GM04503 (cell line): ENCODE measurements at regions not wholly inside any gene's neighbourhood (a gene's known extent, or its start where the extent isn't known, plus 50 kb on each side); places are given as distances from the start of the nearest gene placed in this dataset.
"Not testable (repeated sequence)": the region's sequence is repeated elsewhere in the genome, so short reads cannot be mapped to it uniquely, and the experiment has no call there.

Experiments
- DNase-seq: peaks from one replicate; pipeline ENCODE4 v3.0.0-alpha.2; 2012; ENCODE audit warnings: low read depth

DNA sequence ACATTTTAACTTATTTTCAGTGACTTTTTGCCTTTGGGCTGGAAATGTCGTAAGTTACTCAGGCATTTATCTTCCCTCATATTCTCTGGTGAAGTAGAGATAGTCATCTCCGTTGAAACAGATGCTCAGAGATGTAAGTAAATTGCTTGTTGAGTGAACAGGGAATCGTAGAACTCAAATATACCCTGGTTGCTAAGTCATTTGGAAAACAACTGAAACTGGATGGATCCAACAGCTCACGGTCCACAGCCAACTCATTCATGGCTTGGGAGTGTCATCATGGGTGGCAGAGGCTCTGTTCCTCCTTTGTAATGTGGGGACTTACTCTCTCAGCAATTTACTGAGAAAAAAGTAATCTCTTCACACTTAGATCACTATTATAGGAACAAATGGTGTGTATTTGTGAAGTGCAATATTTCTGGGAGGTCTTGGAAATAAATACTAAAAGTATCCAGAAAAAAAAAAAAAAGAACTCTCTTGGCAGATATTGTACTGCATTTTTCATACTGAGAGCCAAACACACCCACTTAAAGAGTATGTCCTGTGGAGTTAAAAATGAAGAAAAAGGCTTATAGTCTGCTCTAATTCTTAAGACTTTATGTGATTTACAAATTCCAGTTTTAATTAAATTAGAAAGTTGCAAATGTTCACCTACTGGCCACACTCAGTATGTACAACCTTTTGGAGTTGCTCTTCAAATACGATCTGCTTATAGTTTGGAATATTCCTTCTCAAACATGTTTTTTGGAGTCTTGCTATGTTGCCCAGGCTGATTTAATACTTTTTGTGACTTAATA, 107.4 kb downstream of the LEPR start:
- peak; percentile 74 for DNase-seq

DNA sequence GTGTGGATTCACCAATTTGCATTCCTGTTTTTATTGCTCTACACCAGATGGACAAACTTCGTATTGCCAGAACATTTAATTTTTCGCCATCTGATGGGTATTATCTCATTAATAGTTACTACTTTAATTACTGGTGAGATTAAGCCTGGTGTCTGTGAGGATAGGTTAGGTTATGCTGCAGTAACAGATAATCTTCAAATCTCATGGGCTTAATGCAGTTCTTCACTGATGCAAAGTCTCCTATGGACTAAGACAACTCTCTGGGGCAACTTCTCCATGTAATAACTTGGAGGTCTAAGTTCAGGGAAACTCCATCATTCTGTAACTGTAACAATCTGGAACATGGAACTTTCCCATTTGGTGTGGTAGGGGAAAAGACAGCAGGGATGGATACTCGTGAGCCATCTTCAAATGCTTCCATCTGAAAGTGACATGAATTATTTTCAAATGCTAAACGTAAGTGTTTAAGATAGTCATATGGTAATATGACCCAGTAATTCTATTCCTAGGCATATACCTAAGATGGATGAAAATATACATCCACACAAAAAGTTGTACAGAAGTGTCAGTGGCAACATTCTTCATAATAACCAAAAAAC, 111.6 kb downstream of the LEPR start:
- no peak for DNase-seq

DNA sequence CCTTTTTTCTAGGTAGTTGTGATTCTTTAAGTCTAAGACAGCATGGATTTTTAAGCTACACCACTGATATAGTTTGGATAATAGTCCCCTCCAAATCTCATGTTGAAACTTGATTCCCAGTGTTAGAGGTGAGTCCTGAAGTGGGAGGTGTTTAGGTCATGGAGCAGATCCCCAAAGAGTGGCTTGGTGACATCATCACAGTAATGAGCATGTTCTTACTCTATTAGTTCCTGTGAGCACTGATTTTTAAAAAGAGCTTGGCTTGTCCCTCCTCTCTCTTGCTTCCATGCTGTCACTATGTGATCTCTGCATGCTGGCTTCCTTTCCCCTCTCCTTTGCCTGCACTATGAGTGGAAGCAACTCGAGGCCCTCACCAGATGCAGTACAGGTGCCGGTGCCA, 115.5 kb downstream of the LEPR start:
- DNase-seq = no peak

DNA sequence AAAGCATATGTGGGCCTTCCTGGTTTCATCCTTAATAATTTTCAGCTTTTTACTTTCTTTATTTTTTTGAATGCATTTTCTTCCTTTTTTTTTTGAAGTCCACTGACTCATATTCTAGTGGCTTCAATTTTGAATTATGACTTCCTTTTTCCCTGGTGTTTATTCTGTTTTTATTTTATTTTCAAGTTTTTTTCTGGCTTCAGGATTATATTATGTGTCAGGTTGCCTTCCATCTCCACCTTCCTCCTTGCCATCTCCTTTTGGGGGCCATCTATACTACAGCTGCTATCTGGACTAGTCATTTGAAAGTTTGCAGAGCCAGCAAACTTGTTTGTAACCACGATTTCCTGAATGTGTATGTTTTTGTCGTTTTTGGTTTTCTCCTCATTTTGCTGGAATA, 117.6 kb downstream of the LEPR start:
- no peak for DNase-seq

DNA sequence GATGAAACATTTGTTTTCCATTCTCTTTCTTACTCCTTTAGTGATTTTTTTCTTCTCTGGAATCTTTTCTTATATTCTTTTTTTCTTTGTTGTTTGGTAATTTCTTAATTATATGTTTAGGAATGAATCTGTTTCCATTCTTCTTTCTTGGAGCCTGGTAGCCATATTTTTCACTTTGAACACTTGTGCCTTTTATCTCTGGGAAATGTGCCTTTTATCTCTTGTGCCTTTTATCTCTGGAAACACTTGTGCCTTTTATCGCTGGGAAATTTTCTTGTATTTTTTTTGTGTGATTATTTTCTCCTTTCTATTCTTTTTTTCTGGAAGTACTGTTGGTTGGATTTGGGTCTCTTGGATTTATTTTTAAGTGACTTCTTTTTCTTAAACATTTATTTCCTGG, 118.2 kb downstream of the LEPR start:
- DNase-seq = no peak

DNA sequence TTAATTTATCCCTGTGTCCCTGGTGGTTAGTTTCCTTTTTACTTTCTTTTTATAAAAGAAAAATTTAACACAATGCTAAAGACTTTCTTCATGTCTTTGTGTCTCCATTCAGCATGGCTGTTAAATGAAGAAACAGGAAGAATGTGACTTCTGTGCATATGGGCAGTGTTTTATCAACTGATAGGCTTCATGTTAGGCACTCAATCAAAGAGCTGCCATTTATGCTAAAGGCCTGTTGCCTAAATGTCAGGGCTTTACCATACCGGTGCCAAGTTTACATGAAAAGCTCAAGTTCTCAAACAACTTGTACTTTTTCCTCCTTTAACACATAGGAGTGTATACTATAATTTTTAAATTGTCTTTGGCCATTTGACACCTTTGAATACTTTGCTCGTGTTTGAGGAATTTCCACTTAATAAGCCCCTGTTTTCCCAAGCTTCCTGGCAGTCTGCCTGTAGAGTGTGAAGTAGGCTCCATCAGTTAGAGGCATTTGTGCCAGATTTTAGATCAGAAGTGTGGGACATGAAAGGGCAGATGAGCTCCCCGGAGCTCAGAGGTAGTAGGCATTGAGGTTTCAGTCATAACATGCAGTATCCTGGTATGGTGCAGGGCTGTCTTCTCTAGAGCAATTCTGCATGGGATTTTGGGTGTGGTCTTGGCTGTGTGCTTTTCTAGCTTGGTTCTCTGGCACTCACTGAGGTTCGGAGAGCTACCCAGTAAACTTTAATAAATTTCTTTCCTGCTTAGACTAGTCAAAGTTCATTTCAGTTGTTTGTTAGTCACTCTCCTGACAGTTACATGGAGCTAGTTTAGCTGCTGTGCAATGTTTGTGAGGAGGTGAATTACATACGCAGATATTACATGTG, 119.0 kb downstream of the LEPR start:
- no peak for DNase-seq

DNA sequence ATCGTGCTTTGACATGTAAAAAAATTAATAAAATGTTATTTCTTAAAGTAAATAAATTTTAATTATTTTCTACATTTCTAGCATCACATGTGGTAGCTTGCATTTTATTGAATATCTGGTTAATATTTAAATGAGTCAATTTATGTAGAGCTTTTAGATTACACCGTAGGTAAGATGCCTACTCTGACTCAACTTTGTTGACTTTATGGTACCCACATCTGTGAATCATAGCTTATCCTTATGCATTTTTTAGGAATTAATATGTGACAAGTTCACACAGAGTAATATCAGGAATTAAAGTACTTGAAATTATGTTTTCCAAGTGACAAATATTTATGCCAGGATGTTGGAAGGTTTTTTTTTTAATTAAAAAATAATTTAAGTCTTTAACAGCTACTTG, 120.7 kb downstream of the LEPR start:
- no peak for DNase-seq

DNA sequence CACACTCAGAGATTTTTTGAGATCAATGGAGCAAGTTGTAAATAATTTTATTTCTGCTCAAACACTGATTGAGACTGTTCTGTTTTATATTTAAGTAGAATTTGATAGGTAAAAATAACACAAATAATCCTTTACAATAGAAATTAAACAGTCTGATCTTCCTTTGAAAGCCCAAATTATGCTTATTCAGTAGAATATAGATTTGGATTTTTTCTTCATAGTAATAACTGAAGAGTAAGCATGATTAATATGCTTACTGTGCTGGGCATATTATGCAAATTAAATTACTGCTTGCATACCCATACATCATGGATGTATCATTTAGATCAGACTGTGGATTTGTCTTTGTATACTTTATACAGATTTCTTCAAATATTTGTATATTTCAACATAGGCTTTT, 121.4 kb downstream of the LEPR start:
- DNase-seq = no peak

DNA sequence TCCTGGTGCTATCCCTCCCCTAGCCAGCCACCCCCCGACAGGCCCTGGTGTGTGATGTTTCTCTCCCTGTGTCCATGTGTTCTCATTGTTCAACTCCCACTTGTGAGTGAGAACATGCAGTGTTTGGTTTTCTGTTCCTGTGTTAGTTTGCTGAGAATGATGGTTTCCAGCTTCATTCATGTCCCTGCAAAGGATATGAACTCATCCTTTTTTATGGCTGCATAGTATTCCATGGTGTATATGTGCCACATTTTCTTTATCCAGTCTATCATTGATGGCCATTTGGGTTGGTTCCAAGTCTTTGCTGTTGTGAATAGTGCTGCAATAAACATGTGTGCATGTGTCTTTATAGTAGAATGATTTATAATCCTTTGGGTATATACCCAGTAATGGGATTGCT, 122.1 kb downstream of the LEPR start:
- DNase-seq = not testable (repeated sequence)

DNA sequence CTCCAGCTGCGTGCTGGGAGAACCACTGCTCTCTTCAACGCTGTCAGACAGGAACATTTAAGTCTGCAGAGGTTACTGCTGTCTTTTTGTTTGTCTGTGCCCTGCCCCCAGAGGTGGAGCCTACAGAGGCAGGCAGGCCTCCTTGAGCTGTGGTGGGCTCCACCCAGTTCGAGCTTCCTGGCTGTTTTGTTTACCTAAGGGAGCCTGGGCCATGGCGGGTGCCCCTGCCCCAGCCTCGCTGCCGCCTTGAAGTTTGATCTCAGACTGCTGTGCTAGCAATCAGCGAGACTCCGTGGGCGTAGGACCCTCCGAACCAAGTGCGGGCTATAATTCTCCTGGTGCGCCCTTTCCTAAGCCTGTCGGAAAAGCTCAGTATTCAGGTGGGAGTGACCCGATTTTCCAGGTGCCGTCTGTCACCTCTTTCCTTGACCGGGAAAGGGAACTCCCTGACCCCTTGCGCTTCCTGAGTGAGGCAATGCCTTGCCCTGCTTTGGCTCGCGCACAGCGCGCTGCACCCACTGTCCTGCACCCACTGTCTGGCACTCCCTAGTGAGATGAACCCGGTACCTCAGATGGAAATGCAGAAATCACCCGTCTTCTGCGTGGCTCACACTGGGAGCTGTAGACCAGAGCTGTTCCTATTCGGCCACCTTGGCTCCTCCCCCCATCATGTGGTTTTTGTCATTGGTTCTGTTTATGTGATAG, 130.0 kb downstream of the LEPR start:
- DNase-seq = not testable (repeated sequence)

DNA sequence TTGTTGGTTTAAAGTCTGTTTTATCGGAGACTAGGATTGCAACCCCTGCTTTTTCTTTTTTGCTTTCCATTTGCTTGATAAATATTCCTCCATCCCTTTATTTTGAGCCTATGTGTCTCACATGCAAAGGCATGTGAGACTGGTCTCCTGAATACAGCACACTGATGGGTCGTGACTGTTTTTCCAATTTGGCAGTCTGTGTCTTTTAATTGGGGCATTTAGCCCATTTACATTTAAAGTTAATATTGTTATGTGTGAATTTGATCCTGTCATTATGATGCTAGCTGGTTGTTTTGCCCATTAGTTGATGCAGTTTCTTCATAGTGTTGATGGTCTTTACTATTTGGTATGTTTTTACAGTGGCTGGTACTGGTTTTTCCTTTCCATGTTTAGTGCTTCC, 132.0 kb downstream of the LEPR start:
- DNase-seq = not testable (repeated sequence)

DNA sequence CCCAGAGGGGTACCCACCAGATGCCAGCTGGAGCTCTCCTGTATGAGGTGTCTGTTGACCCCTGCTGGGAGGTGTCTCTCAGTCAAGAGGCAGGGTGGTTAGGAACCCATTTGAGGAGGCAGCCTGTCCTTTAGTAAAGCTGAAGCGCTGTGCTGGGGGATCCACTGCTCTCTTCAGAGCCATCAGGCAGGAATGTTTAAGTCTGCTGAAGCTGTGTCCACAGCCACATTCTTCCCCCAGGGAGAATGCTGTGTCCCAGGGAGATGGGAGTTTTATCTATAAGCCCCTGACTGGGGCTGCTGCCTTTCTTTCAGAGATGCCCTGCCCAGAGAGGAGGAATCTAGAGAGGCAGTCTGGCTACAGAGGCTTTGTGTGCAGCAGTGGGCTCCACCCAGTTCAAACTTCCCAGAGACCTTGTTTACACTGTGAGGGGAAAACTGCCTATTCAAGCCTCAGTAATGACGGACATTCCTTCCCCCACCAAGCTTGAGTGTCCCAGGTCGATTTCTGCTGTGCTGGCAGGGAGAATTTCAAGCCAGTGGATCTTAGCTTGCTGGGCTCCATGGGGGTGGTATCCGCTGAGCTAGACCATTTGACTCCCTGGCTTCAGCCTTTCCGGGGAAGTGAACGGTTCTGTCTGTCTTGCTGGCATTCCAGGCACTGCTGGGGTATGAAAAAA, 133.8 kb downstream of the LEPR start:
- DNase-seq = not testable (repeated sequence)

DNA sequence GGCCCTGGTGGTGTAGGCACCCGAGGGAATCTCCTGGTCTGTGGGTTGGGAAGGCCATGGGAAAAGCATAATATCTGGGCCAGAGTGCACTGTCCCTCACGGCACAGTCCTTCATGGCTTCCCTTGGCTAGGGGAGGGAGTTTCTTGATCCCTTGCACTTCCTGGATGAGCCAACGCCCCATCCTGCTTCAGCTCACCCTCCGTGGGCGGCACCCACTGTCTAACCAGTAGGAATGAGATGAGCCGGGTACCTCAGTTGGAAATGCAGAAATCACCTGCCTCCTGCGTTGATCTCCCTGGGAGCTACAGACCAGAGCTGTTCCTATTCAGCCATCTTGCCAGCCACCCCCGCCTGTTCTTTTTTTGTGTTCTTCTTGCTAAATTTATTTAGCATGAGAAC, 134.4 kb downstream of the LEPR start:
- no peak for DNase-seq

DNA sequence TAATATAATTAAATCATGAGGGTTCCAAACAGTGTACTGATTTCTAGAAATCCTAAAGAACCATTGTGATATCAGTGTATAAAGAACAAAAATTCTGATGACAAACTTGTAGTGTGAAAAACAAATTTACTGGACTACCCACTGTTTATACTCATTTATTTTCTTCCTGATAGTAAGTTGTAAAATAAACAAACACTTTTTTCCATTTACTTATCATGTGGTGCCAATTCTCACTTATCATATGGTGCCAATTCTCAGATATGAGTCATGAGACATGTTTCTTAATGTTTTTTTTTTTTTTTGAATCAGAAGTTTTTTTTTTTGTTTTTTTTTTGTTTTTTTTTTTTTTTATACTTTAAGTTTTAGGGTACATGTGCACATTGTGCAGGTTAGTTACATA, 137.7 kb downstream of the LEPR start:
- DNase-seq = no peak

DNA sequence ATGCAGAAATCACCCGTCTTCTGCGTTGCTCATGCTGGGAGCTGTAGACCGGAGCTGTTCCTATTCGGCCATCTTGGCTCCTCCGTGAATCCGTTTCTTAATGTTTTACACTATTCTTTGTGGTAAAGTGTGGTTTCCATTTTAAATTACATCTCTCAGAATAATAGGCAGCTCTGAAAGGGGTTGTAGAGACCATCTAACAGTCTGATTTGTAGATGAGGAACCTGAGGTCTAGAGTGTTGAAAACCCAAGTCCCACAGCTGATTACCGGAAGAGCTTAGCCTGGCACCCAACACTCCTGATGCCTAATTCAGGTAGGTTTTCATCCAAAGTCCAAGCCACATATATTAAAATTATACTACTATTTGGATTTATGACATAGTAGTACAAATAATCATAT, 144.0 kb downstream of the LEPR start:
- DNase-seq = no peak

DNA sequence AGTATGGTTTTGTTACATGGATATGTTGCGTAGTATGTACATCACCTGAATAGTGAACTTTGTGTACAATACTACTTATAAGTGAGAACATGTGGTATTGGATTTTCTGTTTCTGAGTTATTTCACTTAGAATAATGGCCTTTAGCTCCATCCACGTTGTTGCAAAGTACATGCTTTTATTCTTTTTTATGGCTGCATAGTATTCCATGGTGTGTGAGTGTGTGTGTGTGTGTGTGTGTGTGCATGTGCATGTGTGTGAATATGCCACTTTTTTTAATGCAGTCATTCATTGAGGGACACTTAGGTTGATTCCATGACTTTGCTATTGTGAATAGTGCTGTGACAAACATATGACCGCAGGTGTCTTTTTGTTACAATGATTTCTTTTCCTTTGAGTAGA, 147.8 kb downstream of the LEPR start:
- DNase-seq = no peak

DNA sequence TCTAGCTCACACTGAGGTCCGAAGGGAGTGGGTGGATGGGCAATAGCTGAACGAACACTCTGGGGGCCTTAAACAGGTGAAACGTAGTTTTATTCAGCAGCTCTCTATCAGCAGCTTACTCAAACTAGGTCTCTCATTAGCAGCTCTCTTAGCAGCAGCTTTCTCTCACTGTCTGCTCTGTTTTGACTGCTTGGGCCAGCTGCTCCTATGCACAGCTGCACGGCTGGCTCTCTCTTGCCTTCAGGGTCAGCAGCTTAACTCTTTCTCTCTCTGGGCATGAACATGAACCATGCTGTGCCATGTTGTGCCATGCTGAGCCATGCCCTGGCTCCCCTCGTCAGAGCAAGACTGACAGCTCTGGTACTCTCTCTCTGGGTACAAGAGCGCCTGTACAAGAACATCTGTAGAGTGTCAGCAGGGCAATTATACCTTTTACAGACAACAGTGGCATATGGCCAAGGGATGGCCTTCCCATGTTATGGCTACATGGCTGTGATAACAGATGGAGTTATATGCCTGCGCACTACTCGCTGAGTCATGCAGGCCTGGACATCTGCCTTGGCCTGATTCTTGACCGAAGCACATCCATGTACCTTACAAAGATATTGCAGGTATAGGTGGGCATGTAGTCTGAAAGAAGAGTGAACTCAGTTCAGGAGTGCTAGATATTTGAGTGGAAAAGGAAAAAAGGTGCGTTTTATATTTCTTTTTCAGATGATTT, 152.4 kb downstream of the LEPR start:
- DNase-seq = no peak

DNA sequence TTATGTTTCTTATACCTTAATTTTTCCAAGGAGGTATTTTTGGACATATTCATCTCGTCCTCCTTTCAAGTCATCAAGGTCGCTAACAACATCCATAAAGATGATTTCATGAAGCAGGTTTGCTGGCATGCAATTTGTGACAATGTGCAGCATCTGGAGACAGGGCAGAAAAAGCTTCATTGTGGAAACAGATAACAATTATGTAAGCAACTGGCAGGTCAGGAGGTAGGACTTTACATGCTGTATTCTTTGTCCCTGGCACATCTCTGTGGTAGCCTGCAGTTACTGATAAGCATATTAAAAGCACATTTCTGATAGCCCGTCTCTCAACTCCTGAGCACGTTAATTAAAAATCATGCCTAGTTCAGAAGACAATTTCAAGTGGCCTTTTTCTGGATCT, 156.8 kb downstream of the LEPR start:
- DNase-seq = no peak

DNA sequence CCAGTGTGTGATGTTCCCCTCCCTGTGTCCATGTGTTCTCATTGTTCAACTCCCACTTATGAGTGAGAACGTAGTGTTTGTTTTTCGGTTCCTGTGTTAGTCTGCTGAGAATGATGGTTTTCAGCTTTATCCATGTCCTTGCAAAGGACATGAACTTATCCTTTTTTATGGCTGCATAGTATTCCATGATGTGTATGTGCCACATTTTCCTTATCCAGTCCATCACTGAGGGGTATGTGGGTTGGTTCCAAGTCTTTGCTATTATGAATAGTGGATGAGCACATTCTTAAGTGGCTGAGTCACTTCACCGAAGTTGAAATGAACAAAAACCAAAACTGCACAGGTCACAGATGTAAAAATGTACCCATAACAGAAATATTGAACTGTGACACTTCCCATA, 157.5 kb downstream of the LEPR start:
- DNase-seq = not testable (repeated sequence)

DNA sequence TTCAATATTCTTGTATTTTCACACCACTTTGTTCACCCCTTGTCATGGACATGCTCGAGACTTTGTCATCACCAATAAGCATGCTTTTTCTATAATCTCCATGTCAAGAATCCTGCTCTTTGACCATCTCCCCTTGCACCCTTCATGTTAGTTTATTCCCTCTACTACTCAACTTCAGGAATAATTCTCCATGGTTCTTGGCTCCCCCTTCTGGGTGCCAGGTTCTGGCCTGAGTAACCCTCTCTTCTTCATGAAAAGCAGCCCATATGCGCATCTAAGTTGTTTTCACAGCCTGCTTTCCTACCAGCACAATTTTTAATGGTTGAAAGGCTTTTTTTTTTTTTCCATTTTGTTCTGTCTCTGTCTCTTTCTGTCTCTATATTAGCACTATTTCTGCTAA, 160.7 kb downstream of the LEPR start:
- DNase-seq = no peak

DNA sequence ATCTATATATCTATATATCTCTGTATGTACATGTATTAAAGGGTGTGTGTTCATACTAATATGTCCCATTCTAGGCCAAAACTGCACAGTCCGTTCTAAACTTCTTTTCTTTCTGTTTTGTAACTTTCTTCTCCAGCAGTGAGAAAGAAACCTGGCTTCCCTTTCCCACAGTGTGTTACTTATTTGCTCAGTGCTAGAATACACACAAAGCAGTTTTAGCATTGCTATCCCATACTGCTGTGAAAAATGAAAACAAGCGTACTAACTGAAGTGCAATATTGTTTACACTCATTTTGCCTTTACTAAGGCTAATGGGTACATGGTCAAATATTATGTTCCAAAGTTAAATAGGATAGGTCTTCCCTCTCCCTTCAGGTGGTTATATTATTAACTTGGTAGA, 163.9 kb downstream of the LEPR start:
- DNase-seq = no peak
